Thoracic aorta (tissue), 2 donors: ENCODE measurements at regions not wholly inside any gene's neighbourhood (a gene's known extent, or its start where the extent isn't known, plus 50 kb on each side); places are given as distances from the start of the nearest gene placed in this dataset.

Source experiments
- ATAC-seq: fragments of 150-250 bp; one replicate; pipeline ENCODE4 v1.8.0; 2017; ENCODE audit warnings: low read depth; ENCODE audit not compliant: insufficient number of reproducible peaks, low FRiP score
- DNase-seq: peaks from one replicate; pipeline ENCODE4 v3.0.0-alpha.2; 2020; ENCODE audit warnings: low spot score
- H3K27ac ChIP-seq, 2 donors: fragments of 200-600 bp; sonication (generic); 1 replicate in 1 of 2; 2 replicates in 1 of 2; pipeline ENCODE4 v1.5.1; 2016; ENCODE audit warnings: mild to moderate bottlenecking in 2 of 2, moderate library complexity in 2 of 2
- H3K27me3 ChIP-seq: fragments of 200-600 bp; sonication (generic); replicated peaks from 2 replicates; pipeline ENCODE4 v1.6.0; 2016; ENCODE audit warnings: mild to moderate bottlenecking; ENCODE audit not compliant: insufficient read depth
- H3K36me3 ChIP-seq: fragments of 200-600 bp; sonication (generic); one replicate; pipeline ENCODE4 v1.5.1; 2016
- H3K4me1 ChIP-seq, 2 donors: fragments of 200-600 bp; sonication (generic); 1 replicate in 1 of 2; 2 replicates in 1 of 2; pipeline versions ENCODE4 v1.5.1 to v1.6.0; 2016; ENCODE audit warnings: low read depth in 2 of 2, mild to moderate bottlenecking in 1 of 2; ENCODE audit not compliant: control insufficient read depth in 1 of 2
- H3K4me3 ChIP-seq: fragments of 200-600 bp; sonication (generic); 2 replicates; pipeline ENCODE4 v1.5.1; 2016; ENCODE audit warnings: mild to moderate bottlenecking
- H3K9me3 ChIP-seq: fragments of 200-600 bp; sonication (generic); 2 replicates; pipeline ENCODE4 v1.5.1; 2016
- TF ChIP-seq, protein P1 (sequence below): fragments of 200-600 bp; sonication (generic); IDR thresholded peaks from one replicate; pipeline ENCODE4 v1.5.1; 2019; ENCODE audit warnings: antibody characterized with exemption

DNA sequence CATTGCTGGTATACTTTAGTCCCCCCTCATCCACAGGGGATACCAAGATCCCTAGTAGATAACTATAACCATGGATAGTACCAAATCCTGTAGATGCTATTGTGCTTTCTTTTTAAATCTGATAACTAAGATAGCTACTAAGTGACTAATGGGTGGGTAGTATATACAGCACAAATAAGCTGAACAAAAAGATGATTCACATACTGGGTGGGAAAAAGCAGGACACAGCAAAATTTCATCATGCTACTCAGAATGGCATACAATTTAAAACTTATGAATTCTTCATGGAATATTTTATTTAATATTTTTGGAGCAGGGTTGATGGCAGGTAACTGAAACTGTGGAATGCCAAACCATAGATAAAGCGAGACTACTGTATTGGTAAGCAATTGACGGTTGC, 161.6 kb downstream of the IL15 start:
- TF ChIP-seq, protein P1, sequence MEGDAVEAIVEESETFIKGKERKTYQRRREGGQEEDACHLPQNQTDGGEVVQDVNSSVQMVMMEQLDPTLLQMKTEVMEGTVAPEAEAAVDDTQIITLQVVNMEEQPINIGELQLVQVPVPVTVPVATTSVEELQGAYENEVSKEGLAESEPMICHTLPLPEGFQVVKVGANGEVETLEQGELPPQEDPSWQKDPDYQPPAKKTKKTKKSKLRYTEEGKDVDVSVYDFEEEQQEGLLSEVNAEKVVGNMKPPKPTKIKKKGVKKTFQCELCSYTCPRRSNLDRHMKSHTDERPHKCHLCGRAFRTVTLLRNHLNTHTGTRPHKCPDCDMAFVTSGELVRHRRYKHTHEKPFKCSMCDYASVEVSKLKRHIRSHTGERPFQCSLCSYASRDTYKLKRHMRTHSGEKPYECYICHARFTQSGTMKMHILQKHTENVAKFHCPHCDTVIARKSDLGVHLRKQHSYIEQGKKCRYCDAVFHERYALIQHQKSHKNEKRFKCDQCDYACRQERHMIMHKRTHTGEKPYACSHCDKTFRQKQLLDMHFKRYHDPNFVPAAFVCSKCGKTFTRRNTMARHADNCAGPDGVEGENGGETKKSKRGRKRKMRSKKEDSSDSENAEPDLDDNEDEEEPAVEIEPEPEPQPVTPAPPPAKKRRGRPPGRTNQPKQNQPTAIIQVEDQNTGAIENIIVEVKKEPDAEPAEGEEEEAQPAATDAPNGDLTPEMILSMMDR: no peak

DNA sequence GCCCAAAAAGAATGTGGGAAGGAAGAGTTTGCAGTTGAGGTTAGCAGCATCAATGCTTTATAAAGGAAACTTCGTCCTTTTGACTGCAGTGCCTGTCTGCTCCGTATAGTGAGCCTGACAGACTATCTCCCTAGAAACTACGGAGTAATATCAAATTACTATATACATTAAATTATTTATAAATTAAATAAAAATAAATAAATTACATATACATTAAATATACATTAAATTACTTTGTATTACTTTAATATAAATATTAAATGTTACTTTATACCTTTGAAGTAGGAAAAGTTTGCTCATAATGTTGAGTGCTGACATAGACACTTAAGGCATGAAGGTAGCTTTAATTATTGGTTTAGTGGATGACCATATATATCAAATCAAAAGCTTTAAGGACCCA, 165.2 kb downstream of the IL15 start:
- ATAC-seq (no peak), DNase-seq (no peak)
- TF ChIP-seq, protein P1: no peak
- no peaks in the 10 kb centered on the region for H3K9me3 ChIP-seq
- H3K4me3 ChIP-seq: no peak overlapping the region
- no peak overlapping the region for H3K27ac ChIP-seq
- H3K27me3 ChIP-seq: no peaks in the 10 kb centered on the region
- H3K36me3 ChIP-seq: no peaks in the 10 kb centered on the region
- no peaks in the 10 kb centered on the region for H3K4me1 ChIP-seq

More for the DNA sequence above, 161.6 kb downstream of the IL15 start:
- DNase-seq (no peak), ATAC-seq (no peak)
- H3K27ac ChIP-seq: no peak overlapping the region
- H3K4me3 ChIP-seq: no peak overlapping the region
- no peaks in the 10 kb centered on the region for H3K9me3 ChIP-seq
- no peaks in the 10 kb centered on the region for H3K27me3 ChIP-seq
- no peaks in the 10 kb centered on the region for H3K36me3 ChIP-seq
- H3K4me1 ChIP-seq: no peaks in the 10 kb centered on the region

DNA sequence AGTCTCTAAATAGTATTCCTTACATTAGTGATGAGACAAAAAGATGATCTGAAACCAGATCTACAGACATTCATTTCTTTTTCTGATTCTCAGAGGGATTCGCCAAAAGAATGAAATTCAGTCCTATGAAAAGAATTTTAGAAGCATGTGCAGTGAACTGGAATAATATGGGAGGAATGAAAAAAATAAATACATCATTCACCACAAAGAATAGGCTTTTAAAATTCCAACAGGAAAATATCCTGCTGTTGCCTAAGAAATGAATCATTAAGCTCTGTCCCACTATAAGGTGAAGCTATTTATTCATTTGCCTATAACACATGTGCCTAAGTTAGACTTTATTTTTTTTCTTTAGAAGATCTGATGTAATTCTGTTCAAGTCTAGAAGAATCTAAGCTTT, 165.9 kb downstream of the IL15 start:
- TF ChIP-seq, protein P1: no peak
- H3K4me3 ChIP-seq: no peak overlapping the region
- no peaks in the 10 kb centered on the region for H3K4me1 ChIP-seq
- no peaks in the 10 kb centered on the region for H3K9me3 ChIP-seq
- H3K36me3 ChIP-seq: no peaks in the 10 kb centered on the region
- no peak for DNase-seq
- H3K27me3 ChIP-seq: no peaks in the 10 kb centered on the region
- no peak for ATAC-seq
- no peak overlapping the region for H3K27ac ChIP-seq

GRCh38 chr4:141804836-141805235, 168.5 kb downstream of the IL15 start:
- DNase-seq: no peak
- H3K27me3 ChIP-seq: no peaks in the 10 kb centered on the region
- no peaks in the 10 kb centered on the region for H3K9me3 ChIP-seq
- H3K27ac ChIP-seq: no peak overlapping the region
- H3K4me3 ChIP-seq: no peak overlapping the region
- TF ChIP-seq, protein P1: no peak
- ATAC-seq: no peak
- H3K36me3 ChIP-seq: no peaks in the 10 kb centered on the region
- no peaks in the 10 kb centered on the region for H3K4me1 ChIP-seq

DNA sequence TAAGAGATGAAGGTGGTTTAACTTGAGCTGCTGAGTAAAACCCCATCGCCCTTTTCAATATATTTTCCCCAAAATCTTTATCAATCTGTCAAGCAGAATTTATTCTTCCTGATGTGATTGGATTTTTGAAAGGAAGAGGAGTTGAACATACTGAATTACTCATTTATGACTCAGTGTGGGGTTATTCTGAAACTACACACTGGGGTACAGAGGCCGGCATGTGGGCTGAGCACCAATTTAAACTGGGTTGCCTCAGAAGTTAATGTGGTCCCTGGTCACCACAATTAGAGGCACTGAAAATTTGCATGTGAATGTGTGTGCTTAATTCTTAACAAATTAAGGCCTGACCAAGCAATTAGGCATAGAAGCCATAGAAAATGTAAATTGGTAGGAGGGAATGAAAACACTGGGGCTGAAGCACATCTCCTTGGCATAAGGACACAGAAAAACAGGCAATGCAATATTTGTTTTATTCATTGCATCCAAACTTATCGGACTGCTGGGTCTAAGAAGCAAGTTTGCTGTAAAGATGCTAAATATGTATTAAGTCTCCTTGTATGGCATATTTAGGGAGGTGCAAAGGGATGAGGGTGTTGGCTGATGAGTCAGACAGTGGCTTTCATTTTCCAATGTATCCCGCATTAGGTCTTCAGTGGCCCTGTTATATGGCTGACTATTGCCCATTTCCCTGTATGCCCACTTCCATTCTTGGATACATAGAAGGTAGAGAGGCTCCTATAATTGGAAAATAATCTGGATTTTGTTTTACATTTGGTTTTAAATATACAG, 170.9 kb downstream of the IL15 start:
- Histone ChIP-seq H3K9me3 (no peaks in the 10 kb centered on the region), H3K4me1 (no peaks in the 10 kb centered on the region), H3K27ac (no peak overlapping the region), H3K27me3 (no peaks in the 10 kb centered on the region), H3K36me3 (no peaks in the 10 kb centered on the region), H3K4me3 (no peak overlapping the region)
- ATAC-seq (no peak), DNase-seq (no peak)
- TF ChIP-seq, protein P1: no peak
